ENCODE measurements at regions not wholly inside any gene's neighbourhood (a gene's known extent, or its start where the extent isn't known, plus 50 kb on each side); places are given as distances from the start of the nearest gene placed in this dataset.

DNA sequence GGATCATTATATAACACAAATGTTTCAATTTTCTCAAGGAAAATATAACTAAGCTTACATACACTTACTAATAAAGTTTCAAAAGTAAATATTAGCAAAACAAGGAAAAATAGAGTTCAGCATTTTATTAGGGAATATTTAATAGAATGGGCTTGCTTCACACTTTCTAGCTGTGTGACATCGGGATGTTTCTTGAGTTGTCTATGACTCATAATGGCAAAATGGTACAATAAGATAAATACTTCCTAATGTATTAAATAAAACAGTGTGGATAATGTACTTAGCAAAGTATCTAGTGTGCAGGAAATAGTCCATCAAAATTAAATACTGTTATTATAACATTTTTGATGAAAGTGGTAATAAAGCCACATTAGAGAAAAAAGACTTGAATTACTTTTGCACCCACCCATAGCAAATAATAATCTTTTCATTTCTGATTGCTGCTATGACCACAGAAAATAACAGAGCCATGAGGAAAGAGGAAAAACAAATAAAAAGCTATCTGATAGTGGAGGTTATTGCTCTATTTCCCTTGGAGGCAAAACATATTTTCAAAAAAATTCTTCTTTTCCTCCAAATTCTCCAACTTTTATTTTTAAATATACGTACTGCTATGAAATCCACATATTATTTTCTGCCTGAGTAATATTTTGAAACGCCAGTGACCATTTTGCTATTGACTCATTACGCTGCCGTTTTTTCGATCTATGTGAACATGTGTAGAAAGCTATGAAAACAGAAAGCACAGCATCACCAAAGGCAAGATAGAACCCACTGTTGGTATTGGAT is 272.9 kb upstream of the KLF6 start:
- TF ChIP-seq CTCF (IDR thresholded peaks at IDR 0.05; ENCODE audit: low read depth, low read length, poor library complexity, severe bottlenecking): no peak
- no peak for TF ChIP-seq EZH2phosphoT487 (IDR thresholded peaks at IDR 0.05; ENCODE audit: borderline replicate concordance, low read length)
